NCI-H2227 (cell line): ENCODE measurements at regions not wholly inside any gene's neighbourhood (a gene's known extent, or its start where the extent isn't known, plus 50 kb on each side); places are given as distances from the start of the nearest gene placed in this dataset.
"Not testable (repeated sequence)": the region's sequence is repeated elsewhere in the genome, so short reads cannot be mapped to it uniquely, and the experiment has no call there.

ENCODE experiments used
- DNase-seq: peaks from one replicate; lab custom pipeline; 2025; ENCODE audit not compliant: unreplicated experiment; lab: John Stamatoyannopoulos, UW

DNA sequence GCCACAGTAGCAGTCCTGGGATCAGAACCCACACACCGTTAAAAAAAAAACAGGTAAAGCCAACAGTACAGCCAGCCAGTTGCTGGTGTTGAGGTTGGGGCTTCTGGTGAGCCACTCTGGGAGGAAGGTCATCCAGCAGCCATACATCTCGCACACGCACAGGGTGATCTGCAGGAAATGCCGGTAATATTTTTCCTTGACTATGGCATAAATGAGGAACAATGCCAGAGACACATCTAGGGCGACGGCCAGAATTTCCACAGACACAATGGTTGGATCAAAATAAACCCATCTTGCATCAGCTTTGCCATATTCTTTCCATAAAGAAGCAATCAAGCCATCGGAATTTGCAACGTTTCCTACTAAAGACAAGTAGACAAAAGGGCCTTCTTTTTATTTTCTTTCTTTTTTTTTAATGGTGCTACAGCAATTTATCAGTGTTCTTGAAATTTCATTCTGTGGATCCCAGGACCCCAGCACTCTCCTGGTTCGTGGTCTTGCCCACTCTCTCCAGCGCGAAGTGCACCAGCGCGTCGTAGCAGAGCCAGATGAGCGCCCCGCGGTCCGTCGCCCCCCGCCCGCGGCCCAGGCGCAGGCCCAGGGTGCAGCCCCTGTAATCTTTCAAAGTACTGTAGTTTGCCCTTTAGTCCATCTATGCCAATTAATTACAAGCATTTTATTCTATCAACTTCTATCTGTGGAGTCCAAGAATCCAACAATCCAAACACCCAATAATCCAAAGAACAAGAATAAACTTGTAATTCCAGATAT, 861.0 kb downstream of the CDH11 start:
- not testable (repeated sequence) for DNase-seq

DNA sequence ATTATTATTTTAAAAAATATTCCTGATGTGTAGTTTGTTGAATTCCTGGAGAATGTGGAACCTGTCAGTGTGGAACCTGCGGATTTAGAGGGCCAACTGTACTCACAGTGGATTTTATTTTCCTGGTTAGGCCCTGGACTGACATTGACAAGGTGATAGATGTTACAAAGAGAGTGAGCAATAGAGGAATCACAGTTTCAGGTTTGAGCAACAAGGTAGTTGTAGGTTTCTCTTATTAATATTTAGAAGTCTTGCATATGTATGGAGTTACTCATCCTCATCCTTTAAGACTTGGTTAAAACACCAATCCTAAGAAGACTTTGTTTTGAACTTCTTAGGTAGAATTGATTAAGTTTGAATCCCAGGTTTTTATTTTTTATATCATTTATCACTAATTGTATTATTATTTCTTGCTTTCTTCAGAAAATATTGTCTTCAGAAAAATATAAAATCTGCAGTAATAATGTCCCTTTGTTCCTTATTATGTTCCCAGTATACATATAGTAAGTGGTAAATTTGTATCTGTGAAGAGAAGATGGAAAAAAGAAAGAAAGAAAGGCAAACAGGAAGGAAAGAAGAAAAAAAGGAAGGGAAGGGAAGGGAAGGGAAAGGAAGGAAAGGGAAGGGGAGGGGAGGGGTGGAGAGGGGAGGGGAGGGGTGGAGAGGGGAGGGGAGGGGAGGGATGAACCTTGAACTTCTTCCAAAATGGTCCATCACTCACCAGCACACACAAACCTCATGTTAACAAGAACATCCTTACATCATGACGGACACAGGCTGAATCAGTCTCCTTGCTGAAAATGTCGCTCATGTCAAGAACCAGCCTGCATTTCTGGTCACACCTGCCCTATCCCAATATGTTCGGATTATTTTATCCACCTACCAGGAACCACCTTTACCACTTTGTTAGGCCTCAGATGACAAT, 867.2 kb downstream of the CDH11 start:
- no peak for DNase-seq

DNA sequence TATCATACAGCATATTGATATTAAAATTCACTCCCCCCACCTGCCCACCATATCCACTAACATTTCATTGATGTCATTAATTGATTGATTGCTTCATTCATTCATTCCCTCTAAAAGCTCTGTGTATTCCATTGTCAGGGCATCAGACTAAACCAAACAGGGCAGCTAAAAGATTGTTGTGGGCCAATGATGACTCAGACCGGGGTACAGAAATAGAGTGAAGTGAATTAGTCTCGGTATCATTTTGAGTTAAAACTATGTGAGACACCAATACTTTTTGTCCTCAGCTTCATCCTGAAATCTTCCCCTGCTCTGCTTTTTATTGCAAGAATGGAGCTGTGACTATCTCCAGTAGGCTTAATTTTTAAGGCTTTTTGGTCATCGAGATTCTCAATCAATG, 868.3 kb downstream of the CDH11 start:
- DNase-seq = no peak

DNA sequence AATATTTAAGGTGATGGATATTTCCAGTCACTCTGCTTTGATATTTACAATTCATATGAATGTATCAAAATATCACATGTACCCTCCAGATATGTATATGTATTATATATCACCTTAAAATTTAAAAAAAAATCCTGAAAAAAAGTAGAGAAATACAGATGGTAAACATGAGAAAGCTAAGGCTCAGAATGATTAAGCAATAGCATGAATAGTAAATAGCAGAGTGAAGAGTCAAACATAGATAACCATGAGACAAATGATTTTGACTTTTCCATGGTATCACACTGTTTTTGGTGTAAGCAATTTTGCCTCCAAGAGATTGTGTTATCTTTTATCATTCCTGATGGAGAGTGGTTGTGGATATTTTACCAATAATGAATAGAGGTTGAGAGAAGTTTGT, 868.8 kb downstream of the CDH11 start:
- no peak for DNase-seq

DNA sequence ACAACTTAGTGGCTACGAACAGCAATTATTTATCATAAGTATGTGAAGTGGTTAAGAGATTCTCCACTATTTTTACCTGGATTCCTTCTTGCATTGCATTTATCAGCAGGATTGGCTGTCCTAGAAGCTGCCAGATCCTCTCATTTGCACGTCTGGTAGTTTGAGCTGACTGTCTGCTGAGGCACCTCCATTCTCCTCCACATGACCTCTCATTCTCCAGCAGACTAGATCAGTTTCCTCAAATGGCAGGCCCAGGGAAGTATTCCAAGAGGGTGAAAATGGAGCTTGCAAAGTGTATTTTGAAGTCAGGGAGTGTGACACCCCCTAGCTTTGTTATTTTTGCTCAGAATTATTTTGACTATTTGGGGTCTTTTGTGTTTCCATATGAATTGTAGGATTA, 870.1 kb downstream of the CDH11 start:
- DNase-seq = no peak

DNA sequence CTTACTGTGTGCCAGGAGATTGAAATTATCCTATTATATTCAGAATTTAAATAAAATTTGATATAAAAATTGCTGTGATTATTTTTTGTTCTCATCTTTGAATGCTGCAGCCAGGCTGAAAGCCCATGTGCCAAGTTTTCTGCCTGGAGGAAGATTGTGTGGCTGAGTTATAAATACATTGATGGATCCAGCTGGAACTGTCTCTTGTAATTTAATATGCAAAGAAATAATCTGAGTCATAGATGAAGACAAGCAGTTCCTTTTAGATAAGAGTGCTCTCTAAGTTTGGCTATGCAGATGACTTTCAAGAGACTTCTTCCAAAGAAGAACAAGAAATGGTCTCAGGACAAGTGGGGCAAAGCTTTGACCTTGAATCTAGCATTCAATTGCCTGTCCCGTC, 871.0 kb downstream of the CDH11 start:
- no peak for DNase-seq

DNA sequence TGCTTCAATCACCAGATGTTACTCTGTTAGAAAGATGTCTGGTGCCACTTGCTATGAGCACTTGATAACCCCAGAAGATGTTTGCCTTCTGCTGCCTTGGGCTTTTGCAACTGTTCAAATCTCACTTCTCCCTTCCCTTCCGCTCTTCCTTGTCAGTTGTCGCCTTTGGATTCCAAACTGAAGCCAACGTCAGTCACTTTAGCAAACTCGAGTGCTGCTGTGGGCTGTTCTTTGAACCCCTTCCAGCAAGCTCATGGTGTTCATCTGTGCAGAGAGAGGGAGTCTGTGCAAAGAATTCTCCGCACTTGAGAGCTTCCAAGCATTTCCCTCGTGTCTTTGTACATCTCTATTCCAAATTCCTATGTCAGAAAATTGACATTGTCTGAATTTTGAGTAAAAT, 879.4 kb downstream of the CDH11 start:
- DNase-seq = no peak

DNA sequence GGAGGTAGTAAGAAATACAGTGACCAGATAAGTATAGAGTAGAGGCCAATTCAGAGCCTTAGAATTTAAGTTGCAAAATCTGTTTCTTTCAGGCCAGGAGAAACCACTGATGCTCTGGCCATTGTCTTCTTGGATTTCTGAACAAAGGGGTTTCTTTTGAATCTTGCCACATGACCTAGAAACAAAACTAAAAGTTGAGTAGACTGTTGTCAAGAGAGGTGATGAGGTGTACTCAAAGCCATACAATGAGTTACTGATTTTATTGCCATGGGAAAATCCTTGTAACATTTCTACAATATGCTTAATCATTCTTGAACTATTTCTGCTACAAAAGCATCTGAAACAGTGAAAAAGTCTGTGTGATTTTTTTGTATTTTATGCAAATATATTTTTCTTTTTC, 881.3 kb downstream of the CDH11 start:
- DNase-seq = no peak

DNA sequence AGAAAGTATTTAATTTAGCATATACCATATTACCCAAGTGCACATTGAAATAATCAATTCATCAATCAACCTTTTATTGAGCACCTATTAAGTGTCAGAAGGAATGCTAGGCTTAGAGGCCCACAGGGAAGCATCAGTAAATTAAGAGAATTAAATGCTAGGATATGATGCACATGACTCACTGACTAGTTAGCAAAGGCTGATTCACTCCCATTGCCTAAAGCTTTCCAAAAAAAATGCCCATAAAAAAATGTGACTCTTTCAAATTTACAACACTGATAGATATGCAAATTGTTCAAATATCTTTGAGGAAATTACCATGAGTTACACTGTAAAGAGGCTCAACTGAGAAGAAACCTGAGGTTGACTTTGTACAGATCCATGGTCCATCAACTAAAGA, 883.3 kb downstream of the CDH11 start:
- DNase-seq = no peak

DNA sequence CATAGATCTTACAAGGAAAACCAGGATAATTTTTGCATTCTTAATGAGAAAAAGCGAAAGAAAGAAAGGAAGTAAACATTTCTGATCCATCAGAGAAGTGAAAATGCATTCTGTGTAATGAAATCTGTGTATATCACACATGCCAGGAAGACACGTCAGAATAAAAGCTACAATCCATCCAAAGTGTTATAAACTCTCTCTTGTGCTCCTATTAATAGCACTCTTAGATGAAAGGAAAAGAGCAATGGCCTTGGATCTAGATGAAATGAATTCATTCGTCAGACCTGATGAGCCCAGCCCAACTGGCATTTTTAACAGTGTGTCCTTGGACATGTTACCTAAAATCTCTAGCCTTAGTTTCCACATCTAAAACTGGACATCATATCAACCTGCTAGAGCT, 885.5 kb downstream of the CDH11 start:
- DNase-seq = no peak

DNA sequence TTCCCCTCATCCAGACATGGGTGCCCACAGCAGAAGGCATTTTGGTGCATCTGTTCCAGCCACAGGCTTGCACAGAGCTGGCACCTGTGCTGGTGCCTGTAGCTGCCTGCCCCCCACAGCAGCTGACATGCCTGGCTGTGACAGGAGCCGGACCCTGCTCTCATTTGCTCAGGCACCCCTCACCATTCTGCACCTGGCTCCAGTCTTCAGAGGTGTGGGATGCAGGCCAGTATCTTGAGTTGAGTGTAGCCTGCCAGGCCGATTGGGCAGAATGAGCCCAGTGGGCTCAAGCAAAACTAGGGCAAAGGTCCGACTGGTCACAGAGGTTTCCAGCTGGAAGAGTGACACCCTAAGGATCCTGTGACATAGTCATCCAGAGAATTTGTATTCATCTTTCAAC, 887.7 kb downstream of the CDH11 start:
- DNase-seq = no peak

DNA sequence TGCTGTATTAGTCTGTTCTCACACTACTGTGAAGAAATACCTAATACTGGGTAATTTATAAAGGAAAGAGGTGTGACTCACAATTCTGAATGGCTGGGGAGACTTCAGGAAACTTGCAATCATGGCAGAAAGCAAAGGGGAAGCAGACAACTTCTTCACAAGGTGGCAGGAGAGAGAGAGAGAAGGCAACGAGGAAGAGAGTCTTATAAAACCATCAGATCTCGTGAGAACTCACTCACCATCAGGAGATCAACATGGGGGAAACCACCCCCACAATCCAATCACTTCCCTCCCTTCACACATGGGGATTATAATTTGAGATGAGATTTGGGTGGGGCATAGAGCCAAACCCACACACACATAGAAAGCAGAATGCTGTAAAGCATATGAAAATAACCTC, 896.2 kb downstream of the CDH11 start:
- no peak for DNase-seq

DNA sequence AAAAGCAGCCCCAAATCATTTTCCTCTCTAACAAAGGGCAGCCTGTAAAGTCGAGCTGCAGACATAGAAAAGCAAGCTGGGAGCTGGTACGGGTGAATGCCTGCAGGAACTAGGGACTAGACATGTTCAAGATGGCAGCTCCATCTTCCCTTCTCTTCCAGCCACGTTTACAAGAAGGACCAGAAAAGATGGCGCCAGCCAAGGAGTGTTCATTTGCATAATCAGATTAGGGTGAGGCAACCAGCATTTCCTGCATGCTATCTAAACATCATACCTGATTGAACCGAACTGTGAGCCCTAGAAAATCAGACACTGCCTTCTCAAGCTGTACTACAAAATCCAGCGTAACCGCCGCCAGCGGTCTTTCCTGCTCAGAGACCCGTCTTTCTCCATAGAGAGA, 896.8 kb downstream of the CDH11 start:
- DNase-seq = no peak

DNA sequence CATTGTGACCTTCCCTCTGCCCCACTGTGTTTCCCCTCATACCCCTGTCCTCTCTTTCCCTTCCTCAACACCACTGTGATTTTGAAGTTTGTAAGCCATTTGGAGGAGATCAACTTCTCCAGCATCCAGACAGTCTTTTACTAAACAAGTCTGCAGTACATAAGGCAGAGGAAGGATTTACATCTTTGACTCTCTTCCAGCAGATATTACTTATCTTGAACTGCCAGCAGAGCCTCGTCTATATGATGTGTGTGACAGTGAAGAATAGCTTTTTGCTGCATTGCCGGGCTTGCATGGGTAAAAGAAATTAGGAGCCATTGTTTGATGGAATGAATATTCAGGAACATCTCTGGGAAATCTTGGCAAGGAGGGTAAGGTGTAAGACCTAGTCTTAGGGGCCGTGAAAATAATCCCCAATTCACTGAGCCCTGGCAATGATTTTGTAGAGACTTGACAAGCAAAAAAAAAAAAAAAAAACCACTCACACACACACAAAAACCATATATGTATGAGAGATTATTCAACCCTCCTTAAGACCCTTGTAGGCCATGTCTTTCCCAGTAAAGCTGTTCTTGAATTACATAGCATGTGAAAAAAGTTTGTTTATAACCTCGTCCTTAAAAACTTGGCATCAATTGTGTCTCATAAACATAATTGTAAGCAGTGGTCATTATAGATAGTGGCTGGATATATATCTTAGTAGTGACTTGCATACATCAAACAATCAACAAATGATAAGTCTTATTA, 903.9 kb downstream of the CDH11 start:
- DNase-seq = no peak

DNA sequence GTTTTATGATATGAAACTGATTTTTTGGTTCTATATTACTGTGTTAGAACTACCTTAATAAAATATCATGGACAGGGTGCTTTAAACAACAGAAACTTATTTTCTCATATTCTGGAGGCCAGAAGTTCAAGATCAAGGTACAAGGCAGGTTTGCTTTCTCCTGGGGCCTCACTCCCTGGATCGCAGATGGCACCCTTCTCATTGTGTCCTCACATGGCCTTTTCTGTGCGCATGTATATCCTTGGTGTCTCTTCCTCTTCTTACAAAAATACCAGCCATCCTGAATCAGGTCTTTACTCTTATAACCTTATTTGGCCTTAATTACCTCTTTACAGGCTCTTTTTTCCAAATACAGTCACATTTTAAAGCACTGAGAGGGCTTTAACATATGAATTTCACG, 906.1 kb downstream of the CDH11 start:
- DNase-seq = no peak

DNA sequence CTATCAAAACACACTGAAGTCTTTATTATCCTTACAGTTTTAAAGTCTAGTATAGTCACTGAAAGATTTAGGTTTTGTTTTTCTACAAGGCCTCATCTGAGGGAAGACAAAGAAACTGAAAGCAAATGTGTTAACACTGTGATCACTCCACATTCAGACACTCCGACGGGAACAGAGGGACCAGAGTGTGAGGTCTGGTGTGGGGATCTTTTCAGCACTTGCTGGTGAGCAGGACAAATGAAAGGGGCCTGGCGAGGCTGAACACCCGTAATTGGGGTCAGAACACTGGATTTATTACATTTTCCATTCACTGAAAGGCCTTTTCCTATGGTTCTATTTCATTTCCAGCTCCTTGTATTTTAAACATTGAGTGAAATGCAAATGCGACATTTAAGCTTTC, 910.5 kb downstream of the CDH11 start:
- DNase-seq = no peak

DNA sequence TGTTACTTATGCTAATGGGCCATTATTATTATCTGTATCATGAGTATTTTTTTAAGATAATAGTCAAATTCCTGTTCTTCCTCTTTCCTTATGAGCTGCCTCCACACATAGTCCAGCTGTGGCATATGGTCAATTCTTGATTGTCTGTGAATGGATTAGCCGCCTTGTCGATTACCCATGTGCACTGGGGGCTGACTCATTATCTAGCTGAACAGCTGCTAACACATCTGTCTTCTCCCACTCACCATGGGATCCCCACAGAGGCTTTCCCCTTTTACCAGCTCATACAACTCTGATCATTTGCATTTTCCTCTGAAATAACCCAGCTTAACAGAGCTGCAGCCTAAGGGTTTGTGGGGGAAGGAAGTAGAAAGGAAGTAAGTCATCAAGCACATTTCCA, 915.0 kb downstream of the CDH11 start:
- DNase-seq = no peak

DNA sequence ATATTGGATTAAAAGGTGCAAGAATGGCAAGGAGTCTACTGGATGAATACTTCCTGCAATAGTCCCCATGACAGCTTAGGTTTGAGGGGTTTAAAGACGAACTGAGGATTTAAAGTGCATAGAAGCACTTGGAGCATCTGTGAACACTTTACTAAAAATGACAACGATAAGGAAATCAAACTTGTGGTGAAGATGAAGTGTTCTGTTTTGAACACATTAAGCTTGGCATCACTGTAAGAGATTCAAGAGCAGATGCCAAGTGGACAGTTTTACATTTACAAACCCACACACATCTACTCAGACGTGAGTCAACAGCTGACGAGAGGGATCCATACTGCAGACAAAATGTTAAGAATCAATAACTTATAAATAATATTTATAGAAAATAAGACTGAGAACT, 918.7 kb downstream of the CDH11 start:
- no peak for DNase-seq

DNA sequence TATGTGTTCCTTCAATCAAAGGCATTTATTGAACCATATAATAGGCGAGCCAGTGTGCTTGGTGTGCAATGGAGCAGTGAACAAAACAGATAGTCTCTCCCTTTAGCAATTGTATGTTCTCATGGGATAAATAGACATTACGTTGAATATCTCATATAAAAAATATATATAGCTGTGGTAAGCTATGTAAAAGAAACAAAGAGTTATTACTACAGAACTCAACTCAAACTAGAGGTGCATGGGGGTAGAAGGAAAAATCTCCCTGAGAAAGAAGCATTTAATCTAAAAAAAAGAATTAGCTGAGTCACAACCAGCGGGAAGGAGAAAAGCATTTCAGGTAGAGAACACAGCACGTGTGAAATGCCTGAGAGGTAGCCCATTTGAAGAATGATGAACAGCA, 919.3 kb downstream of the CDH11 start:
- no peak for DNase-seq

DNA sequence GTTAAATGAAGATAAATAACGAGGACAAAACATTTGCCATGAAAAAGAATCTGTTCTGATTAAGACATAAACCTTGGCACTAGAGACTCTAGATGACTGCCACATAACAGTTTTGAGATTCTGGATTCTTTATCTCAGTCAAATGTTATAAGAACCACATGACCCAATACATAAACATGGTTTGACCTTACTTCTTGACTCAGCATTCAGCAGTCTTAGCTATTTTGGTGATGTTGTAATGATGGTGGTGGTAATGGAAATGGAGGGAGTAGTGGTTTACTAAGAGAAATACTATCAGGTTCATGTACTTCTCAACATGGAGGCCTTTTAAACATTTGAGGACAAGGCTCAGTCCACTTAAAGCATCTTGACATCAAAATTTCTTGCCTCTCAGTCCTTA, 925.4 kb downstream of the CDH11 start:
- DNase-seq = no peak

DNA sequence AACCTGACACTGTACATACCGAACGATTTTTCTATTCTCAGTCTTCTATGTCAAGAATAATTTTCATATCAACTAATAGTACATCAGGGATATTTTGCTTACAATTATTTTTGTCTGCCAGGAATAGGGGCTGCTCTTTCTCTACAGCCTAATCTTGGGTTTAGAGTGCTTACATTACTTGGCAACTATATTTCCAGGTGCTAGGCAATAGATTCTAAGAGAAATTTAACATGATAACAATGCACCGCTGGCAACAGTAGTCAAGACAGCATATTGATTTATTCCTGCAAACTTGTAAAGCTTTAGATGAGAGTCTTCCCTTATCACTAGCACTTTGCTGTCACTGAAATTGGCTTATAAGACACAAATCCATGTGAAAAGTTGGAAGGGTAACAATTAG, 935.9 kb downstream of the CDH11 start:
- DNase-seq = no peak

DNA sequence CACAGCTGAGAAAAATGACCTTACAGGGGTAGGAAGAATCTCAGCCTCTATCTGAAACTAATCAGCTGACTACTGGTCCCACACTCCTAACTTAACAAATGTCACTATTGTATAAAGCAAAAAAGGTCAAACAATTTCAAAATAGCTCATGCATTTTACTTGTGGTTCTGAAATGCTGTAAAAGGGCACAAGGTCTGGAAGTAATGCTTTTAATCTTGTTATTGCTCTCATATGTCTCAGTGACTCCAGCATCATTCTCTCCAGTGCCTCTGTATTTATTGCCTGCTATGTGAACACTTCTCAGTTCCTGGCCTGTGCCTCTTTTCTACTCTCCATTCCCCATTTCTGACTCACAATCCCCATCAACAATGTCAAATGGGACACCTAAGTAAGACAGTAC, 937.7 kb downstream of the CDH11 start:
- DNase-seq = no peak
